ENCODE measurements at regions not wholly inside any gene's neighbourhood (a gene's known extent, or its start where the extent isn't known, plus 50 kb on each side); places are given as distances from the start of the nearest gene placed in this dataset.

- no peak for DNase-seq
- no peaks in the 10 kb centered on the region for H3F3A ChIP-seq (replicated peaks; ENCODE audit: insufficient read depth)
- no peaks in the 10 kb centered on the region for H3K27me3 ChIP-seq (ENCODE audit: insufficient read depth)
- no peak overlapping the region for H3K4me3 ChIP-seq (ENCODE audit: low read depth in 2 of 2, low read length in 1 of 2)
- no peak overlapping the region for H3K9ac ChIP-seq
- CTCF ChIA-PET = no interaction called here
- no peak overlapping the region for H2AFZ ChIP-seq (ENCODE audit: low read depth)
- no peak overlapping the region for H3K27ac ChIP-seq (ENCODE audit: low read depth in 2 of 2, low read length in 1 of 2)
- H3K4me1 ChIP-seq (ENCODE audit: control insufficient read depth in 1 of 2, insufficient read depth in 2 of 2, low read depth in 1 of 2, low read length in 1 of 2) = no peaks in the 10 kb centered on the region
- H3K4me2 ChIP-seq = no peak overlapping the region
- POLR2A ChIA-PET = no interaction called here
- H3K9me2 ChIP-seq = no peaks in the 10 kb centered on the region
- no peaks in the 10 kb centered on the region for H3K9me3 ChIP-seq
- TF ChIP-seq TEAD4 (IDR thresholded peaks at IDR 0.05; ENCODE audit: borderline replicate concordance, insufficient read depth) (no peak), NRF1 (IDR thresholded peaks at IDR 0.05; ENCODE audit: low read depth, low read length) (no peak), FOXM1 (IDR thresholded peaks at IDR 0.05; ENCODE audit: low read depth) (no peak), SMC3 (IDR thresholded peaks at IDR 0.05; ENCODE audit: low read depth, low read length) (no peak), MXI1 (IDR thresholded peaks at IDR 0.05; ENCODE audit: low read depth, low read length) (no peak), RCOR1 (IDR thresholded peaks at IDR 0.05; ENCODE audit: low read length) (no peak), POLR2AphosphoS5 (IDR thresholded peaks at IDR 0.05; ENCODE audit: low read depth, low read length) (no peak), YY1 (IDR thresholded peaks at IDR 0.05; ENCODE audit: low read depth) (no peak), TAF1 (IDR thresholded peaks at IDR 0.05; ENCODE audit: borderline replicate concordance, low read depth, low read length) (no peak), CTCF (IDR thresholded peaks at IDR 0.05) (no peak)
- no peaks in the 10 kb centered on the region for H4K20me1 ChIP-seq (ENCODE audit: insufficient read depth)
- 7% methylated on average over 3 of the region's 3 CpGs for WGBS (ENCODE audit: low lambda C conversion rate)
- no peaks in the 10 kb centered on the region for H3K36me3 ChIP-seq (replicated peaks in 1 of 2; ENCODE audit: control insufficient read depth in 1 of 2, insufficient read depth in 2 of 2, low read length in 1 of 2)
- H3K79me2 ChIP-seq (ENCODE audit: insufficient read depth) = no peaks in the 10 kb centered on the region
Observed at GRCh38 chr12:13573698-13574321, 377.3 kb downstream of the EMP1 start.

GRCh38 chr12:13571035-13571434 lies 374.5 kb downstream of the EMP1 start:
- H3K79me2 ChIP-seq (ENCODE audit: insufficient read depth) = no peaks in the 10 kb centered on the region
- H3K4me3 ChIP-seq (ENCODE audit: low read depth in 2 of 2, low read length in 1 of 2) = no peak overlapping the region
- H3F3A ChIP-seq (replicated peaks; ENCODE audit: insufficient read depth) = no peaks in the 10 kb centered on the region
- H3K4me1 ChIP-seq (ENCODE audit: control insufficient read depth in 1 of 2, insufficient read depth in 2 of 2, low read depth in 1 of 2, low read length in 1 of 2) = no peaks in the 10 kb centered on the region
- 35% methylated on average over 2 of the region's 2 CpGs for WGBS (ENCODE audit: low lambda C conversion rate)
- no peak overlapping the region for H3K4me2 ChIP-seq
- H2AFZ ChIP-seq (ENCODE audit: low read depth) = no peak overlapping the region
- POLR2A ChIA-PET = no interaction called here
- CTCF ChIA-PET = interaction anchor here (1.3 kb wide), 1 partner anchor 11 kb away, joined by 4 read pairs; no protein-coding TSS in a partner anchor
- H3K27ac ChIP-seq (ENCODE audit: low read depth in 2 of 2, low read length in 1 of 2) = no peak overlapping the region
- DNase-seq = no peak
- H3K36me3 ChIP-seq (replicated peaks in 1 of 2; ENCODE audit: control insufficient read depth in 1 of 2, insufficient read depth in 2 of 2, low read length in 1 of 2) = no peaks in the 10 kb centered on the region
- H3K9me2 ChIP-seq = no peaks in the 10 kb centered on the region
- H3K27me3 ChIP-seq (ENCODE audit: insufficient read depth) = no peaks in the 10 kb centered on the region
- TF ChIP-seq NFIC (IDR thresholded peaks at IDR 0.05; ENCODE audit: borderline replicate concordance) = no peak
- TF ChIP-seq TAF1 (IDR thresholded peaks at IDR 0.05; ENCODE audit: borderline replicate concordance, low read depth, low read length) = no peak
- H3K9me3 ChIP-seq = no peaks in the 10 kb centered on the region
- no peak overlapping the region for H3K9ac ChIP-seq
- H4K20me1 ChIP-seq (ENCODE audit: insufficient read depth) = no peaks in the 10 kb centered on the region

All from SK-N-SH (cell line).